ENCODE measurements at regions not wholly inside any gene's neighbourhood (a gene's known extent, or its start where the extent isn't known, plus 50 kb on each side); places are given as distances from the start of the nearest gene placed in this dataset.

DNA sequence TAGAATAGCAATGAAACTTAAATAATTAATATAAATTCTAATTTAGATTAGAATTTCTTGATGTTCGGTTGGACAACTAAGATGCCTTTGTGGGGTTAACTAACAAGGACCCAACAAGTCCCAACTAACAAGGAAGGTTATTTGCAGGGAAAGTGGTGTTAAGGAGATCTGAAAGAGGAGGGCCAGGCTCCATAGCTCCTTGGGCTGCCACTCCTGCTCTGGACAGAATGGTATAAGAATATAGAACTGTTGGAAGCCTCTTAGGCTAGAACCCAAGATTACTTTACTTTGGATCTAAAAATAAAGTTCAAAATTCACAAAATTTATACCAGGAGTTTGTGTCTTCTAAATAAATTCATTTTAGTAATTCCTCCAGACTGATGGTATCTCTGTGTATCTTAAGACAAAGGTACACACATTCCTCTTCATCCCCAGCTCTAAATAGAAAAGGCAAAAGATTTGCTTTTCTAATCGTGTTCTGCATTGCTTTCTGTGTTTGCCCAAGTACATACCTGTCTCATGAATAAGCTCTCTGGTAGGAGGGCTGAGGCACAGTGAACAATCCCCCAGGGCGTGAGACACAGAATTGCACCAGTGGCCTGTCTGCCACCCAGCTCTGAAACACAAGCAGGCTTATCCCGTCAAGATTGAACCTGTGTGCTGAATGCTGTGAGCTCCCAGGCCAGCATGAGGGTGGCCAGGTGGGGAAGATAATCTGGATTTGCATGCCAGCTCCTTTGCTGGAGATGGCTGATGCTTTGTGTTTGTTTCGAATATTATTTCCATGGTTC, 176.0 kb downstream of the ACKR3 start:
- in situ Hi-C loops (cut with HindIII; ENCODE audit: low sequenced_read_pairs): no loop called here
- TF ChIP-seq, protein P1, sequence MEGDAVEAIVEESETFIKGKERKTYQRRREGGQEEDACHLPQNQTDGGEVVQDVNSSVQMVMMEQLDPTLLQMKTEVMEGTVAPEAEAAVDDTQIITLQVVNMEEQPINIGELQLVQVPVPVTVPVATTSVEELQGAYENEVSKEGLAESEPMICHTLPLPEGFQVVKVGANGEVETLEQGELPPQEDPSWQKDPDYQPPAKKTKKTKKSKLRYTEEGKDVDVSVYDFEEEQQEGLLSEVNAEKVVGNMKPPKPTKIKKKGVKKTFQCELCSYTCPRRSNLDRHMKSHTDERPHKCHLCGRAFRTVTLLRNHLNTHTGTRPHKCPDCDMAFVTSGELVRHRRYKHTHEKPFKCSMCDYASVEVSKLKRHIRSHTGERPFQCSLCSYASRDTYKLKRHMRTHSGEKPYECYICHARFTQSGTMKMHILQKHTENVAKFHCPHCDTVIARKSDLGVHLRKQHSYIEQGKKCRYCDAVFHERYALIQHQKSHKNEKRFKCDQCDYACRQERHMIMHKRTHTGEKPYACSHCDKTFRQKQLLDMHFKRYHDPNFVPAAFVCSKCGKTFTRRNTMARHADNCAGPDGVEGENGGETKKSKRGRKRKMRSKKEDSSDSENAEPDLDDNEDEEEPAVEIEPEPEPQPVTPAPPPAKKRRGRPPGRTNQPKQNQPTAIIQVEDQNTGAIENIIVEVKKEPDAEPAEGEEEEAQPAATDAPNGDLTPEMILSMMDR (IDR thresholded peaks at IDR 0.05; ENCODE audit: low read depth, low read length): no peak
- no peak overlapping the region for H3K4me3 ChIP-seq (ENCODE audit: low read depth, low read length)
- peak; percentile 93 for DNase-seq (ENCODE audit: low read depth, low spot score)

GRCh38 chr2:236746833-236747232, 177.2 kb downstream of the ACKR3 start:
- TF ChIP-seq, protein P1 (IDR thresholded peaks at IDR 0.05; ENCODE audit: low read depth, low read length): no peak
- no peak for DNase-seq (ENCODE audit: low read depth, low spot score)
- H3K4me3 ChIP-seq (ENCODE audit: low read depth, low read length): no peak overlapping the region

DNA sequence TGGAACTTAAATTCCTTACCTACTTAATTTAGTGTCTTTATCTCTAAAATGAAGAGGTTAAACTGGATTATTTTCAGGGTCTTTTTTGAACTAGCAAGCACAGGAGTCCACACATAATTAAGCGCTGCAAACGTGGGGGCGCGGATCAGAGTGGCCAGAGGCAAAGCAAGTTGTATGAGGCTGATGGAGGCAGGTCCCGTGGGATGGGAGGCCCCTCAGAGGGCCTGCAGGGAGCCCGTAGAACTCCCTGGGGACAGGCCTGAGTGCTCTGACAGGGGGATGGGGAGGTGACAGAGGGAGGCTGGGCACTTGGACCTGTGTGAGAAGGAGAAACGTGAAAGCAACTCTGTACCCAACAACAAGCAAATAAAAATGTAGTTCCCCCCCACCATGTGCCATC, 177.8 kb downstream of the ACKR3 start:
- no peak for DNase-seq (ENCODE audit: low read depth, low spot score)
- H3K4me3 ChIP-seq (ENCODE audit: low read depth, low read length): no peak overlapping the region
- in situ Hi-C loops (cut with HindIII; ENCODE audit: low sequenced_read_pairs): no loop called here
- TF ChIP-seq, protein P1 (IDR thresholded peaks at IDR 0.05; ENCODE audit: low read depth, low read length): no peak

More at GRCh38 chr2:236746833-236747232, 177.2 kb downstream of the ACKR3 start:
- in situ Hi-C loops (cut with HindIII; ENCODE audit: low sequenced_read_pairs): no loop called here

GRCh38 chr2:236747925-236748324, 178.3 kb downstream of the ACKR3 start:
- TF ChIP-seq, protein P1 (IDR thresholded peaks at IDR 0.05; ENCODE audit: low read depth, low read length): no peak
- in situ Hi-C loops (cut with HindIII; ENCODE audit: low sequenced_read_pairs): no loop called here
- no peak for DNase-seq (ENCODE audit: low read depth, low spot score)
- H3K4me3 ChIP-seq (ENCODE audit: low read depth, low read length): no peak overlapping the region

GRCh38 chr2:236748385-236748784, 178.8 kb downstream of the ACKR3 start:
- TF ChIP-seq, protein P1 (IDR thresholded peaks at IDR 0.05; ENCODE audit: low read depth, low read length): no peak
- in situ Hi-C loops (cut with HindIII; ENCODE audit: low sequenced_read_pairs): no loop called here
- H3K4me3 ChIP-seq (ENCODE audit: low read depth, low read length): no peak overlapping the region
- DNase-seq (ENCODE audit: low read depth, low spot score): no peak

DNA sequence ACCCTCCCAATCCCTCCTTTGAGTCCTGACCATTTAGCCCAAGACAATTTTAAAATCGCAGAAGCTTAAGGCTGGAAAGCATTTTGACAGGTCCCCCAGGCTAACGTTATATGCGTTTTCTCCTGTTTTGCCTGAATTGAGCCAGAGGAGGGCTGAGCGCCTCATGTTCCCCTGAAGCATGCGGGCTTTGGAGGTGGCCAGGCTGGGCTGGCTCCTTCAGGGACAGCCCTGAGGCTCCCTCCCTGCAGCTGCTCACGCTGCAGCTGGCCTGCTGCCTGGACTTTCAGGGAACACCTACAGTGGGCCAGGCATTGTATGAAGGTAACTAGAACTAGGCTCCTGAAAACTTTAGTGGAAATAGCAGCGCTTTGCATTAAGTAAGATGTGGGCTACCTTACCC, 179.2 kb downstream of the ACKR3 start:
- peak; percentile 41 for DNase-seq (ENCODE audit: low read depth, low spot score)
- no peak overlapping the region for H3K4me3 ChIP-seq (ENCODE audit: low read depth, low read length)
- in situ Hi-C loops (cut with HindIII; ENCODE audit: low sequenced_read_pairs): no loop called here
- TF ChIP-seq, protein P1 (IDR thresholded peaks at IDR 0.05; ENCODE audit: low read depth, low read length): no peak

Data from astrocyte of the spinal cord (primary cell).